ENCODE measurements at regions not wholly inside any gene's neighbourhood (a gene's known extent, or its start where the extent isn't known, plus 50 kb on each side); places are given as distances from the start of the nearest gene placed in this dataset.

DNA sequence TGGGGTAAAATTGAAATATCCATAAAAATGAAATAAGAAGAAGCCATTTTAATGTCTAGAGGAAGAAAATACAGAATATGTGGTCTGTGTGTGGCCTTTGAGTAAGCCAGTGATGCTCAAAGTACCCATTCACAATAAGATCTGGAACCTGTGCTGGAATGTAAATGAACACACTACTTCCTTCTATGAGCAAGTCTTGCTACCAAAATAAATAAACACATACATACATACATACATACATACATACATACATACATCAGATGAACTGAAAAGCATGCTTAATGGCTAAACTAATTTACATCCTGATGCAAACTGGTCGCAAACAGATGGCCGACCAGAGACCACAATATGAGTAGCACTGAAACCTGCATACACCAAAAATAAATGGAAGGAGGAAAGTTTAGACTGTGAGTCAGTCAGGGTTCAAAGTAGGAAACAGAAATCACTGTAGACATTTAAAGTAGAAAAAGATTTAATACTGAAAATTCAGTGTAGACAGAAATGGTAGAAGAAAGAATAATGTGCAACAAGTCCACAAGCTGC lies 317.6 kb downstream of the CAAP1 start:
- Histone ChIP-seq H3K4me3 (ENCODE audit: control insufficient read depth in 1 of 2, extremely low read depth in 1 of 2, low read length in 1 of 2) (no peak overlapping the region), H3K27ac (ENCODE audit: low read length) (no peak overlapping the region), H3K4me1 (ENCODE audit: control insufficient read depth in 1 of 2, extremely low read depth in 1 of 2, insufficient read depth in 2 of 2, low read length in 2 of 2) (no peaks in the 10 kb centered on the region), H3K27me3 (replicated peaks in 1 of 2; ENCODE audit: control insufficient read depth in 2 of 2, extremely low read depth in 1 of 2, insufficient read depth in 2 of 2, low read length in 1 of 2) (no peaks in the 10 kb centered on the region), H3K36me3 (ENCODE audit: control insufficient read depth in 2 of 2, extremely low read depth in 1 of 2, insufficient read depth in 1 of 2, low read length in 1 of 2) (no peaks in the 10 kb centered on the region), H3K9me3 (no peaks in the 10 kb centered on the region)
- ChIA-PET CTCF (no interaction called here), POLR2A (no interaction called here)
- Mint-ChIP-seq H3K4me1 (no peaks in the 10 kb centered on the region), H3K27me3 (no peaks in the 10 kb centered on the region), H3K27ac (no peak overlapping the region), H3K36me3 (no peaks in the 10 kb centered on the region), H3K9me3 (peaks cover 0 to 3% (median 0%) of the 10 kb centered on the region in 3 donors), H3K4me3 (no peak overlapping the region)
- ATAC-seq (replicated peaks in 1 of 4) (no peak), DNase-seq (no peak)
- no CpG with 5 or more reads among the region's 2 CpGs for WGBS (ENCODE audit: insufficient coverage)

DNA sequence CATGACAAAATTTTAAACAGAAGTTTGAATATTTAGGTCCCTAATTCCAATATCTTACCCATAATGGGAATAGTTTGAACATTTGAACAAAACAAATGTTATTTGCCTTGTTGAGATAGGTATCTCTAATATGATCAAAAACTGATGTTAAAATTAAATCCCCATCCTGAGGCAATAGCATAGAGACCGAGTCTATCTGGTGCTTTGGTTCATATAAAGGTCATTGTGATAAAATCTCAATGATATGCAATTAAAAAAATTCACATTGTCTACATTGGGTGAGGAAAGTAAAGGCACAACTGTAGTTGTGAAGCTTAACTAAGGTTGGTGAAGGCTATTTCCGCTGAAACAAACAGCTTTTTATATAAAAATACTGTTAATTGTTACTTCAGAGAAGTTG lies 318.3 kb downstream of the CAAP1 start:
- ATAC-seq (replicated peaks in 1 of 4), result no peak
- Mint-ChIP-seq H3K9me3 (peaks cover 0 to 3% (median 0%) of the 10 kb centered on the region in 3 donors), H3K4me3 (no peak overlapping the region), H3K36me3 (no peaks in the 10 kb centered on the region), H3K27me3 (no peaks in the 10 kb centered on the region), H3K4me1 (no peaks in the 10 kb centered on the region), H3K27ac (no peak overlapping the region)
- no peaks in the 10 kb centered on the region for H3K4me1 ChIP-seq (ENCODE audit: control insufficient read depth in 1 of 2, extremely low read depth in 1 of 2, insufficient read depth in 2 of 2, low read length in 2 of 2)
- ChIA-PET CTCF (no interaction called here), POLR2A (no interaction called here)
- no peaks in the 10 kb centered on the region for H3K27me3 ChIP-seq (replicated peaks in 1 of 2; ENCODE audit: control insufficient read depth in 2 of 2, extremely low read depth in 1 of 2, insufficient read depth in 2 of 2, low read length in 1 of 2)
- no peak overlapping the region for H3K27ac ChIP-seq (ENCODE audit: low read length)
- no peaks in the 10 kb centered on the region for H3K36me3 ChIP-seq (ENCODE audit: control insufficient read depth in 2 of 2, extremely low read depth in 1 of 2, insufficient read depth in 1 of 2, low read length in 1 of 2)
- WGBS (ENCODE audit: insufficient coverage), result no CpG with 5 or more reads among the region's 2 CpGs
- H3K4me3 ChIP-seq (ENCODE audit: control insufficient read depth in 1 of 2, extremely low read depth in 1 of 2, low read length in 1 of 2), result no peak overlapping the region
- H3K9me3 ChIP-seq, result no peaks in the 10 kb centered on the region
- no peak for DNase-seq

DNA sequence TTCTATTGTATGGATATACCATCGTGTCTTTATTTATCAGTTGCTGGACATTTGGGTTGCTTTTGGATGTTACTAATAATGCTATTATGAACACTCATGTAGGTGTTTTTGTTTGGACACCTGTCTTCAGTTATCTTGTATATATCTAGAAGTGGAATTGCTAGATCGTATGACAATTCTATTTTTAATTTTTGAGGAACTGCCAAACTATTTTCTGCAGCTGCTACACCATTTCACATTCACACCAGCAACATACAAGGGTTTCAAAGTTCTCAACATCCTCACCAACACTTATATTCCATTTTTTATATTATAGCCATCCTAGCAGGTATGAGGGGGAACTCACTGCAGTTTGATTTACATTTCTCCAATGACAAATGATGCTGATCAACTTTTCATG lies 324.6 kb downstream of the CAAP1 start:
- no peaks in the 10 kb centered on the region for H3K27me3 ChIP-seq (replicated peaks in 1 of 2; ENCODE audit: control insufficient read depth in 2 of 2, extremely low read depth in 1 of 2, insufficient read depth in 2 of 2, low read length in 1 of 2)
- H3K9me3 ChIP-seq, result no peaks in the 10 kb centered on the region
- H3K36me3 ChIP-seq (ENCODE audit: control insufficient read depth in 2 of 2, extremely low read depth in 1 of 2, insufficient read depth in 1 of 2, low read length in 1 of 2), result no peaks in the 10 kb centered on the region
- Mint-ChIP-seq H3K27me3 (no peaks in the 10 kb centered on the region), H3K36me3 (no peaks in the 10 kb centered on the region), H3K4me3 (no peak overlapping the region), H3K4me1 (no peaks in the 10 kb centered on the region), H3K27ac (no peak overlapping the region), H3K9me3 (peaks cover 3 to 9% (median 3%) of the 10 kb centered on the region in 3 donors)
- no peak overlapping the region for H3K27ac ChIP-seq (ENCODE audit: low read length)
- DNase-seq (no peak), ATAC-seq (replicated peaks in 1 of 4) (no peak)
- H3K4me3 ChIP-seq (ENCODE audit: control insufficient read depth in 1 of 2, extremely low read depth in 1 of 2, low read length in 1 of 2), result no peak overlapping the region
- no peaks in the 10 kb centered on the region for H3K4me1 ChIP-seq (ENCODE audit: control insufficient read depth in 1 of 2, extremely low read depth in 1 of 2, insufficient read depth in 2 of 2, low read length in 2 of 2)
- ChIA-PET POLR2A (interaction anchor here in 1 of 2 donors (0.7 kb wide), 1 partner anchor 542 kb away, joined by 3 read pairs; no protein-coding TSS in a partner anchor), CTCF (no interaction called here)
- no CpG with 5 or more reads among the region's 2 CpGs for WGBS (ENCODE audit: insufficient coverage)

DNA sequence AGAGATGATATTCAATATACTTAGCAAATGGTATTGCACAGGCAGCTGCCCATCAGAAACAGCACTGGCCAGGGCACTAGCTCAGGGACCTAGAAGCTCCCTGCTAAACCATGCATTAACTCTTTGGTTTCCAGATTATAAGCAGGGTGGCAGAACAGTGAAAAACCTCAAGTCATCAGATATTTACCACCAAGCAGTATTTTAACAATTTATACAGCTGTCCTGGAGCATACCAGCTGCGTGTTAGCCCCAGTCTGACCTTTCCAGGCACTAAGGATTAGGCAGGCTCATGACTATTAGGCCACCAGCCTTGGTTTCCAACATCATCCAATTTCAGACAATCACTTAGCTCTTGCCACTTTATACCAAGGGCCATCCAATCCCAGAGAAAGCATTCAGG lies 326.5 kb downstream of the CAAP1 start:
- Mint-ChIP-seq H3K9me3 (peaks cover 3 to 11% (median 5%) of the 10 kb centered on the region in 3 donors), H3K27me3 (no peaks in the 10 kb centered on the region), H3K27ac (no peak overlapping the region), H3K4me1 (no peaks in the 10 kb centered on the region), H3K4me3 (no peak overlapping the region), H3K36me3 (no peaks in the 10 kb centered on the region)
- no peaks in the 10 kb centered on the region for H3K27me3 ChIP-seq (replicated peaks in 1 of 2; ENCODE audit: control insufficient read depth in 2 of 2, extremely low read depth in 1 of 2, insufficient read depth in 2 of 2, low read length in 1 of 2)
- no peak for ATAC-seq (replicated peaks in 1 of 4)
- no peak overlapping the region for H3K27ac ChIP-seq (ENCODE audit: low read length)
- H3K4me1 ChIP-seq (ENCODE audit: control insufficient read depth in 1 of 2, extremely low read depth in 1 of 2, insufficient read depth in 2 of 2, low read length in 2 of 2), result no peaks in the 10 kb centered on the region
- ChIA-PET CTCF (no interaction called here), POLR2A (no interaction called here)
- no peaks in the 10 kb centered on the region for H3K36me3 ChIP-seq (ENCODE audit: control insufficient read depth in 2 of 2, extremely low read depth in 1 of 2, insufficient read depth in 1 of 2, low read length in 1 of 2)
- 58% methylated on average over 1 of the region's 1 CpG for WGBS (ENCODE audit: insufficient coverage)
- H3K4me3 ChIP-seq (ENCODE audit: control insufficient read depth in 1 of 2, extremely low read depth in 1 of 2, low read length in 1 of 2), result no peak overlapping the region
- H3K9me3 ChIP-seq, result no peaks in the 10 kb centered on the region
- DNase-seq, result no peak

DNA sequence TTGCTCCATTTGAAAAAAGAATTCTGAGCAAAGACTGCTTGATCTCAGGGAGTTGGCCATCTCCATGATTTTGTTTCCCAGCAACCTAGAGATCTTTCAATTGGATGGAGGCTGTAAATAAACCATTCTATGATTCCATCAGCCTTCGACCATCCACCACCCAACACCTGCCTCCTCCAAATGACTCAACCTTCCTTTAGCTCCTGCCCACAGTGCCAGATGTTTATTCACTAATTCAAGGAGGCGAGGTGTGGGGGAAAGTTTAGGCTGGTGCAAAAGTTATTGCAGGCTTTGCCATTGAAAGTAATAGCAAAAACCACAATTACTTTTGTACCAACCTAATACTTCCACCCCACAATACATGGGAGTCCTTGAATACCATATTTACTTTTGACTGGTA lies 327.5 kb downstream of the CAAP1 start:
- WGBS (ENCODE audit: insufficient coverage), result no CpG with 5 or more reads among the region's 2 CpGs
- H3K36me3 Mint-ChIP-seq, result no peaks in the 10 kb centered on the region

DNA sequence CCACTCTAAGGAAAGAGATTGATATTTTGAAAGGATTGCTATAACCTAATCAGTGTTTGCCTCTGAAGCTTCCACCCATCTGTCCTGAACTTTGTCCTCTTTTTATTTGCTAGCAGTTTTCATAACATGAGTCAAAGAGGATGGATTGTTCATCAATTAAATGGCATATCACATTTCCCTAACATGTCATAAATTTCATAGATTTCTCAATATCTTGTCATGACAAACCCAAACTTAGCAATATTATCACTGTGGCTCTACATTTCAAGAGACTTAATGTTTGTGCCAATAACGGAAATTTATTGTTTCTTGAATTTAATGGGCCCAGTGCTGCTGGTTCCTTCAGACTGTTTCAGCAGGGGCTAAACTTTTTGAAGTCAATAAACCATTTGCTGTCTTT lies 330.3 kb downstream of the CAAP1 start:
- H3K27me3 Mint-ChIP-seq, result no peaks in the 10 kb centered on the region
- POLR2A ChIA-PET, result no interaction called here
- ATAC-seq (replicated peaks in 1 of 4) (no peak), DNase-seq (no peak)
- no peak overlapping the region for H3K27ac ChIP-seq (ENCODE audit: low read length)
- H3K9me3 ChIP-seq, result no peaks in the 10 kb centered on the region
- WGBS (ENCODE audit: insufficient coverage), result 100% methylated on average over 1 of the region's 1 CpG
- H3K27ac Mint-ChIP-seq, result no peak overlapping the region
- H3K4me3 Mint-ChIP-seq, result no peak overlapping the region
- H3K27me3 ChIP-seq (replicated peaks in 1 of 2; ENCODE audit: control insufficient read depth in 2 of 2, extremely low read depth in 1 of 2, insufficient read depth in 2 of 2, low read length in 1 of 2), result no peaks in the 10 kb centered on the region
- H3K9me3 Mint-ChIP-seq, result peaks cover 3 to 11% (median 9%) of the 10 kb centered on the region in 3 donors
- H3K4me3 ChIP-seq (ENCODE audit: control insufficient read depth in 1 of 2, extremely low read depth in 1 of 2, low read length in 1 of 2), result no peak overlapping the region
- H3K36me3 ChIP-seq (ENCODE audit: control insufficient read depth in 2 of 2, extremely low read depth in 1 of 2, insufficient read depth in 1 of 2, low read length in 1 of 2), result no peaks in the 10 kb centered on the region
- CTCF ChIA-PET, result no interaction called here
- no peaks in the 10 kb centered on the region for H3K4me1 Mint-ChIP-seq
- H3K36me3 Mint-ChIP-seq, result no peaks in the 10 kb centered on the region
- no peaks in the 10 kb centered on the region for H3K4me1 ChIP-seq (ENCODE audit: control insufficient read depth in 1 of 2, extremely low read depth in 1 of 2, insufficient read depth in 2 of 2, low read length in 2 of 2)

More for the DNA sequence above, 327.5 kb downstream of the CAAP1 start:
- no peaks in the 10 kb centered on the region for H3K36me3 ChIP-seq (ENCODE audit: control insufficient read depth in 2 of 2, extremely low read depth in 1 of 2, insufficient read depth in 1 of 2, low read length in 1 of 2)
- Mint-ChIP-seq H3K4me1 (no peaks in the 10 kb centered on the region), H3K27ac (no peak overlapping the region), H3K9me3 (peaks cover 3 to 11% (median 5%) of the 10 kb centered on the region in 3 donors), H3K27me3 (no peaks in the 10 kb centered on the region), H3K4me3 (no peak overlapping the region)
- no peak overlapping the region for H3K27ac ChIP-seq (ENCODE audit: low read length)
- no peaks in the 10 kb centered on the region for H3K4me1 ChIP-seq (ENCODE audit: control insufficient read depth in 1 of 2, extremely low read depth in 1 of 2, insufficient read depth in 2 of 2, low read length in 2 of 2)
- DNase-seq (no peak), ATAC-seq (replicated peaks in 1 of 4) (no peak)
- POLR2A ChIA-PET, result no interaction called here
- no peaks in the 10 kb centered on the region for H3K27me3 ChIP-seq (replicated peaks in 1 of 2; ENCODE audit: control insufficient read depth in 2 of 2, extremely low read depth in 1 of 2, insufficient read depth in 2 of 2, low read length in 1 of 2)
- no peaks in the 10 kb centered on the region for H3K9me3 ChIP-seq
- CTCF ChIA-PET, result no interaction called here
- H3K4me3 ChIP-seq (ENCODE audit: control insufficient read depth in 1 of 2, extremely low read depth in 1 of 2, low read length in 1 of 2), result no peak overlapping the region

DNA sequence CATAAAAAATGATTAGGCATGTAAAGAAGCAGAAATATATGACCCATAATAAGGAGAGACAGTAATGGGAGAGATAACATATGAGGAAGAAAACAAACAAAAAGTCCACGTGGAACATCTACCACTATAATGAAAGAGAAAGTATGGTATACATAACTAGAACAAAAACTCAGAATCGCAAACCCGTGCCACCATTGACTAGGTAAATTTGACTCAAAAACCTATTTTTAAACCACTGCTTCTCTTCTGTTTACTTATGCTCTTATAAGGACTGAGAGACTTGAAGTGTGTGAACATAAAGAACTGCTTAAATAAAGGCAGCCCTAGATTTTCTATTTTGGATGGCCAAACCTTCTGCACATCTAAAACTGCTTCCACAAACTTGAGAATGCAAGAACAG lies 330.7 kb downstream of the CAAP1 start:
- no CpG with 5 or more reads among the region's 3 CpGs for WGBS (ENCODE audit: insufficient coverage)
- H3K4me3 ChIP-seq (ENCODE audit: control insufficient read depth in 1 of 2, extremely low read depth in 1 of 2, low read length in 1 of 2), result no peak overlapping the region
- no peak overlapping the region for H3K27ac Mint-ChIP-seq
- no peaks in the 10 kb centered on the region for H3K27me3 ChIP-seq (replicated peaks in 1 of 2; ENCODE audit: control insufficient read depth in 2 of 2, extremely low read depth in 1 of 2, insufficient read depth in 2 of 2, low read length in 1 of 2)
- DNase-seq, result no peak
- no peak for ATAC-seq (replicated peaks in 1 of 4)
- H3K9me3 ChIP-seq, result no peaks in the 10 kb centered on the region
- no peaks in the 10 kb centered on the region for H3K4me1 ChIP-seq (ENCODE audit: control insufficient read depth in 1 of 2, extremely low read depth in 1 of 2, insufficient read depth in 2 of 2, low read length in 2 of 2)
- ChIA-PET CTCF (no interaction called here), POLR2A (no interaction called here)
- H3K27me3 Mint-ChIP-seq, result no peaks in the 10 kb centered on the region
- no peaks in the 10 kb centered on the region for H3K4me1 Mint-ChIP-seq
- H3K4me3 Mint-ChIP-seq, result no peak overlapping the region
- H3K36me3 ChIP-seq (ENCODE audit: control insufficient read depth in 2 of 2, extremely low read depth in 1 of 2, insufficient read depth in 1 of 2, low read length in 1 of 2), result no peaks in the 10 kb centered on the region
- no peak overlapping the region for H3K27ac ChIP-seq (ENCODE audit: low read length)
- H3K9me3 Mint-ChIP-seq, result peaks cover 5 to 11% (median 9%) of the 10 kb centered on the region in 3 donors
- no peaks in the 10 kb centered on the region for H3K36me3 Mint-ChIP-seq
